Panc1 (cell line): ENCODE measurements at regions not wholly inside any gene's neighbourhood (a gene's known extent, or its start where the extent isn't known, plus 50 kb on each side); places are given as distances from the start of the nearest gene placed in this dataset.
"Not testable (repeated sequence)": the region's sequence is repeated elsewhere in the genome, so short reads cannot be mapped to it uniquely, and the experiment has no call there.

Experiments used
- ATAC-seq: fragments of 200-7000 bp; cut with Tn5 transposase; 2 replicates; pipeline ENCODE4 v1.9.1; 2020; ENCODE audit warnings: mild to moderate bottlenecking, moderate library complexity
- BruUV-seq: library from RNA; stranded (reverse); fragments of 400-500 nt; replicated peaks from 2 replicates; lab custom pipeline; 2021; lab: Mats Ljungman, UMichigan
- CTCF ChIA-PET: fragments of 300-600 bp; sonication (Branson Sonifier 250); formaldehyde crosslinking; loops from one replicate; lab custom pipeline; 2022; ENCODE audit warnings: antibody characterized with exemption; lab: Charles Lee
- POLR2A ChIA-PET: fragments of 300-600 bp; sonication (Branson Sonifier 250); formaldehyde crosslinking; loops from one replicate; lab custom pipeline; 2022; ENCODE audit warnings: antibody characterized with exemption; lab: Charles Lee
- DNase-seq: peaks from one replicate; pipeline ENCODE4 v3.0.0-alpha.2; 2010; ENCODE audit warnings: low read depth, low spot score
- H3K27ac ChIP-seq: 2 replicates; pipeline ENCODE4 v1.5.1; 2011; ENCODE audit warnings: mild to moderate bottlenecking, low read length, inconsistent platforms
- H3K27me3 ChIP-seq: fragments of 200-500 bp; sonication (Bioruptor generic); 2 replicates; pipeline ENCODE4 v1.6.0; 2014; ENCODE audit warnings: low read length, inconsistent platforms; ENCODE audit not compliant: control insufficient read depth, insufficient read depth
- H3K36me3 ChIP-seq: fragments of 200-500 bp; sonication (Bioruptor generic); 2 replicates; pipeline ENCODE4 v1.5.1; 2014; ENCODE audit warnings: inconsistent platforms, mild to moderate bottlenecking, low read length, moderate library complexity; ENCODE audit not compliant: control insufficient read depth, insufficient read depth
- H3K4me1 ChIP-seq: 2 replicates; pipeline ENCODE4 v1.5.1; 2011; ENCODE audit warnings: inconsistent platforms, mild to moderate bottlenecking, low read length, moderate library complexity; ENCODE audit not compliant: control insufficient read depth, insufficient read depth
- H3K4me3 ChIP-seq, 2 experiments: 2 replicates each; pipeline ENCODE4 v1.5.1; 2011 to 2012; ENCODE audit warnings: low read depth in 2 of 2, low read length in 2 of 2, mild to moderate bottlenecking in 2 of 2, inconsistent platforms in 1 of 2, moderate library complexity in 1 of 2
- H3K9me3 ChIP-seq: fragments of 200-500 bp; sonication (Bioruptor generic); 2 replicates; pipeline ENCODE4 v1.5.1; 2014; ENCODE audit warnings: low read depth, mild to moderate bottlenecking, inconsistent platforms, low read length, moderate library complexity; ENCODE audit not compliant: control insufficient read depth, insufficient read depth
- POLR2AphosphoS5 ChIP-seq: IDR thresholded peaks from 2 replicates; pipeline ENCODE4 v1.6.1; 2012; ENCODE audit warnings: mild to moderate bottlenecking, low read depth, low read length, moderate library complexity
- SIN3A ChIP-seq: IDR thresholded peaks from 2 replicates; pipeline ENCODE4 v1.6.1; 2012; ENCODE audit warnings: low read depth, mild to moderate bottlenecking, low read length, moderate library complexity, borderline replicate concordance; ENCODE audit not compliant: insufficient read depth
- TCF7L2 ChIP-seq: IDR thresholded peaks from 2 replicates; pipeline ENCODE4 v1.6.1; 2011; ENCODE audit warnings: mild to moderate bottlenecking, low read depth, low read length, inconsistent platforms
- in situ Hi-C: cut with HindIII; loops from 2 replicates; pipeline ENCODE4 v1.10.0; 2016; ENCODE audit warnings: low sequenced_read_pairs, low pct_unique_long_range_greater_than_20kb
- intact Hi-C: fragments of 100-400 bp; cut with micrococcal nuclease; formaldehyde crosslinking; loops from one replicate; pipeline ENCODE4 v1.10.0; 2022; ENCODE audit not compliant: unreplicated experiment
- TF ChIP-seq, protein P1 (sequence below), 2 experiments: IDR thresholded peaks; 2 replicates each; pipeline ENCODE4 v1.6.1; 2011 to 2012; ENCODE audit warnings: low read depth in 2 of 2, control low read depth in 1 of 2, low read length in 1 of 2, mild to moderate bottlenecking in 1 of 2, moderate library complexity in 1 of 2; ENCODE audit not compliant: insufficient read depth in 1 of 2
- TF ChIP-seq, protein P2 (sequence below): fragments of 450-650 bp; IDR thresholded peaks from 2 replicates; pipeline ENCODE4 v1.5.1; 2017; ENCODE audit warnings: mild to moderate bottlenecking

GRCh38 chr17:21505819-21506815 is 130.0 kb downstream of the KCNJ12 start:
- TF ChIP-seq, protein P1, sequence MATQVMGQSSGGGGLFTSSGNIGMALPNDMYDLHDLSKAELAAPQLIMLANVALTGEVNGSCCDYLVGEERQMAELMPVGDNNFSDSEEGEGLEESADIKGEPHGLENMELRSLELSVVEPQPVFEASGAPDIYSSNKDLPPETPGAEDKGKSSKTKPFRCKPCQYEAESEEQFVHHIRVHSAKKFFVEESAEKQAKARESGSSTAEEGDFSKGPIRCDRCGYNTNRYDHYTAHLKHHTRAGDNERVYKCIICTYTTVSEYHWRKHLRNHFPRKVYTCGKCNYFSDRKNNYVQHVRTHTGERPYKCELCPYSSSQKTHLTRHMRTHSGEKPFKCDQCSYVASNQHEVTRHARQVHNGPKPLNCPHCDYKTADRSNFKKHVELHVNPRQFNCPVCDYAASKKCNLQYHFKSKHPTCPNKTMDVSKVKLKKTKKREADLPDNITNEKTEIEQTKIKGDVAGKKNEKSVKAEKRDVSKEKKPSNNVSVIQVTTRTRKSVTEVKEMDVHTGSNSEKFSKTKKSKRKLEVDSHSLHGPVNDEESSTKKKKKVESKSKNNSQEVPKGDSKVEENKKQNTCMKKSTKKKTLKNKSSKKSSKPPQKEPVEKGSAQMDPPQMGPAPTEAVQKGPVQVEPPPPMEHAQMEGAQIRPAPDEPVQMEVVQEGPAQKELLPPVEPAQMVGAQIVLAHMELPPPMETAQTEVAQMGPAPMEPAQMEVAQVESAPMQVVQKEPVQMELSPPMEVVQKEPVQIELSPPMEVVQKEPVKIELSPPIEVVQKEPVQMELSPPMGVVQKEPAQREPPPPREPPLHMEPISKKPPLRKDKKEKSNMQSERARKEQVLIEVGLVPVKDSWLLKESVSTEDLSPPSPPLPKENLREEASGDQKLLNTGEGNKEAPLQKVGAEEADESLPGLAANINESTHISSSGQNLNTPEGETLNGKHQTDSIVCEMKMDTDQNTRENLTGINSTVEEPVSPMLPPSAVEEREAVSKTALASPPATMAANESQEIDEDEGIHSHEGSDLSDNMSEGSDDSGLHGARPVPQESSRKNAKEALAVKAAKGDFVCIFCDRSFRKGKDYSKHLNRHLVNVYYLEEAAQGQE (IDR thresholded peaks at IDR 0.05; ENCODE audit: insufficient read depth in 1 of 2, low read depth in 2 of 2, low read length in 1 of 2) = no peak
- no peak for TF ChIP-seq POLR2AphosphoS5
- TF ChIP-seq SIN3A = no peak
- TF ChIP-seq TCF7L2 = no peak
- TF ChIP-seq, protein P2, sequence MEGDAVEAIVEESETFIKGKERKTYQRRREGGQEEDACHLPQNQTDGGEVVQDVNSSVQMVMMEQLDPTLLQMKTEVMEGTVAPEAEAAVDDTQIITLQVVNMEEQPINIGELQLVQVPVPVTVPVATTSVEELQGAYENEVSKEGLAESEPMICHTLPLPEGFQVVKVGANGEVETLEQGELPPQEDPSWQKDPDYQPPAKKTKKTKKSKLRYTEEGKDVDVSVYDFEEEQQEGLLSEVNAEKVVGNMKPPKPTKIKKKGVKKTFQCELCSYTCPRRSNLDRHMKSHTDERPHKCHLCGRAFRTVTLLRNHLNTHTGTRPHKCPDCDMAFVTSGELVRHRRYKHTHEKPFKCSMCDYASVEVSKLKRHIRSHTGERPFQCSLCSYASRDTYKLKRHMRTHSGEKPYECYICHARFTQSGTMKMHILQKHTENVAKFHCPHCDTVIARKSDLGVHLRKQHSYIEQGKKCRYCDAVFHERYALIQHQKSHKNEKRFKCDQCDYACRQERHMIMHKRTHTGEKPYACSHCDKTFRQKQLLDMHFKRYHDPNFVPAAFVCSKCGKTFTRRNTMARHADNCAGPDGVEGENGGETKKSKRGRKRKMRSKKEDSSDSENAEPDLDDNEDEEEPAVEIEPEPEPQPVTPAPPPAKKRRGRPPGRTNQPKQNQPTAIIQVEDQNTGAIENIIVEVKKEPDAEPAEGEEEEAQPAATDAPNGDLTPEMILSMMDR = no peak
- BruUV-seq = no TSS peak
- DNase-seq (no peak), ATAC-seq (no peak)
- Histone ChIP-seq H3K27me3 (no peaks in the 10 kb centered on the region), H3K9me3 (no peaks in the 10 kb centered on the region), H3K4me3 (no peak overlapping the region), H3K4me1 (no peaks in the 10 kb centered on the region), H3K27ac (no peak overlapping the region), H3K36me3 (no peaks in the 10 kb centered on the region)
- intact Hi-C loops = no loop called here
- ChIA-PET CTCF (no interaction called here), POLR2A (no interaction called here)
- in situ Hi-C loops = no loop called here

GRCh38 chr17:21507806-21508205 is 131.6 kb downstream of the KCNJ12 start:
- H3K9me3 ChIP-seq, H3K4me3 ChIP-seq, intact Hi-C loops, BruUV-seq, ATAC-seq, H3K36me3 ChIP-seq, H3K27ac ChIP-seq, H3K4me1 ChIP-seq, POLR2A ChIA-PET, CTCF ChIA-PET, H3K27me3 ChIP-seq, in situ Hi-C loops, DNase-seq: not testable (repeated sequence)

DNA sequence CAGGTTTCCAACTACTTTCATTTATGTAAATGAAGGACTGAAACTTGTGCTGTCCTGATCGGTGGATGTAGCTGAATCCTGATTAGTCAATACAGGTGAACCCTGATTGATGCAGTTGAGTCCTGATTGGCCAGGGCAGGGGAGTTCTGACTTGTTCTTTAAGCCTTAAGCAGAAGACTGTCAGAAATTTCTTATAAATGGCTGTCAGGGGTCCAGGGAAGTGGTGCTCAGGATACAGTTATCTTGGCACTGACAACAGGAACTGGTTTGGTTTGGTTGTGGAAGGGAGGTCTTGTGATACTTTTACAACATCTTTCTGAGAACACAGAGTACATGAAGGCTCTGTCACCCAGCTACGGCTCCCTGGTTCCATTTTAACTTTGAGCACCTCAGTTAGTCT is 132.1 kb downstream of the KCNJ12 start:
- DNase-seq = no peak
- BruUV-seq = no TSS peak
- Histone ChIP-seq H3K4me3 (no peak overlapping the region), H3K4me1 (no peaks in the 10 kb centered on the region), H3K27me3 (no peaks in the 10 kb centered on the region), H3K27ac (no peak overlapping the region), H3K9me3 (no peaks in the 10 kb centered on the region), H3K36me3 (no peaks in the 10 kb centered on the region)
- TF ChIP-seq, protein P2 = no peak
- TF ChIP-seq, protein P1 (IDR thresholded peaks at IDR 0.05; ENCODE audit: insufficient read depth in 1 of 2, low read depth in 2 of 2, low read length in 1 of 2) = no peak
- TF ChIP-seq SIN3A = no peak
- TF ChIP-seq POLR2AphosphoS5 = no peak
- no peak for TF ChIP-seq TCF7L2
- ChIA-PET CTCF (no interaction called here), POLR2A (no interaction called here)
- in situ Hi-C loops = no loop called here
- intact Hi-C loops = no loop called here
- ATAC-seq = no peak
